ENCODE measurements at regions not wholly inside any gene's neighbourhood (a gene's known extent, or its start where the extent isn't known, plus 50 kb on each side); places are given as distances from the start of the nearest gene placed in this dataset.

DNA sequence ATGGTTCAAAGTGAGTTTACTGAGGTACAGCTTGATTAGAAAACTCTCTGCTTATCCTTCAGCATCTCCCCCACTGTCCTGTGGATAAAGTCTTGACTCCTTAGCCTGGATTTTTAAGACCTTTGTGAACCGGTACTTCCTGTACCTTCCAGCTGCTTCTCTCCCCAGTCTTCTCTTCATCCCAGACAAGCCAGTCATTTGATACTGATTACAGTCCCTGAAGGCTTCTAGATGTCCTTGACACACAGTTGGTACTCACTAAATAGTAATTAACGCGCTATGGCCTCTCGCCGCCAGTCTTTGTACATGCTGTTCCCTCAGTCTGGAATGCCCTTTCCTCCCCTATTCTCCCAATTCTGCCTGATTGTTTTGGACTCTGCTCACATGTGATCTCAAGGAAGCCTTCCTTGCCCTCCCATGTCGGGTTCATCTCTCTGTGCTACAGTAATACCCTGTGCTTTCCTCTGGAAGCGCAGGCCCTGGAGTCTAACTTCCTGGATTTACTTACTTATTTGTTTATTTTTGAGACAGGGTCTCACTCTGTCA is 50.6 kb upstream of the PTGR2 start:
- Mint-ChIP-seq H3K4me1 (ENCODE audit: low read depth) (no peaks in the 10 kb centered on the region), H3K9me3 (no peaks in the 10 kb centered on the region), H3K27ac (no peak overlapping the region), H3K4me3 (no peak overlapping the region), H3K27me3 (no peaks in the 10 kb centered on the region), H3K36me3 (ENCODE audit: low read depth) (no peaks in the 10 kb centered on the region)
- no peak for DNase-seq

DNA sequence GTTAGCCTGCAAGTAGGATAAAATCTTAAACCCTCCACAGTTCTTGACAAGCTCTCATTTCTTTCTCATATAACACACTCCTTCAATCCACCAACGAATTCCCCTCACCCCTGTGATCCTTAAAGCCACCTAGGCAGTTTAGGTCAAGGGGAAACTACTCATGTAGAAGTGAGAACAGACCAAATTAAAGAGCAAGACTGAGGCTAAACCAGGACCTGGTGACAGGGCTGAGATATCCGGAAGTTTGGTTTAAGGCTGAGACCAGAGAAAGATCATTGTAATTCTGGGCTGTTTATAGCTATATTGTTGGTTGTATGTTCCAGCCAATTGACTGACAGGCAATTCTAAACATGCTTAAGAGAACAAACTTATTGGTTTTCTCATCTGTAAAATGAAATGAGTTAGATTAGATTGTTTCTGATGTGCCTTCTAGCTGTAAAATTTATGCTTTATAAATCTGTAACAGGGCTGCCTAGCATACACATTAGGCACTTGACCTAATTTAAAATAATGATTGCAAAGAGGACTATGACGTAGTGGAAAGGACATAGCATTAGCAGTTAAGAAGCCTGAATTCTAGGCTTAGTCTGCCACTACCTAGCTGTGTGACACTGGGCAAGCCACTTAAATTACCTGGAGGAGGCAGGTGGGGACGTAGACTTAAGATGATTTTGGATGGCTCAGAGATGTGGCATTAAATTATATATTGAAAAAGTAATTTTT is 53.9 kb upstream of the PTGR2 start:
- Mint-ChIP-seq H3K36me3 (ENCODE audit: low read depth) (no peaks in the 10 kb centered on the region), H3K4me1 (ENCODE audit: low read depth) (no peaks in the 10 kb centered on the region), H3K27ac (no peak overlapping the region)

DNA sequence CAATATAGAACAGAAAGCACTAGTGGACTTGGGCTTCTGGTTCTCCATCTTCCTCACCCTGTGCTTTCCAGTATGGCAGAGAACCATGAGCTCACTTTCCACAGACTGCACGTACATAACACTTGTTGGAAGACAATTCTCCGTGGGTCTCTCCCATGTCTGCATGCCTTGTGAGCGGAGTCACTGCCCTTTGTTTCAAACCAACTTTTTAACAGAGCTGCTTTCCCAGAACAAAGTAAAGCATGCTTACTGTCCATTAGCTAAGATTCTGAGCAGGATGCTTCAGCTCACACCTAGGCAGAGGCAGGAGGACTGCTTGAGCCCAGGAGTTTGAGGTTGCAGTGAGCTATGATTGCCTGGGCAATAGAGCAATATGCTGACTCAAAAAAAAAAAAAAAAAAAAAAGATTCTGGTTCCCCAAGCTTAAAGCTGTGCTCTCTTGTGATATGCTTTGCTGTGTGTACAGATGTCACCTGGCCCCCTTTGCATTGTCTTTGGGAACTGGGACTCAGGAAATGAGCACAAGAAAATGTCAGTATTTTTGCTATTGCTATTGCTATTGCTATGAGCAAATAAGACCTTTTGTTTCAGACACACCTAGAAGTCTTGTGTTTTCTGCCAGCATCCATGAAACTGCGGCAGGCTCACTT is 54.6 kb upstream of the PTGR2 start:
- no peak for DNase-seq
- no peak overlapping the region for H3K27ac Mint-ChIP-seq
- H3K4me3 Mint-ChIP-seq, result no peak overlapping the region
- no peaks in the 10 kb centered on the region for H3K4me1 Mint-ChIP-seq (ENCODE audit: low read depth)
- H3K27me3 Mint-ChIP-seq, result no peaks in the 10 kb centered on the region
- no peaks in the 10 kb centered on the region for H3K36me3 Mint-ChIP-seq (ENCODE audit: low read depth)
- no peaks in the 10 kb centered on the region for H3K9me3 Mint-ChIP-seq

More for the DNA sequence above, 53.9 kb upstream of the PTGR2 start:
- no peak for DNase-seq
- Mint-ChIP-seq H3K9me3 (no peaks in the 10 kb centered on the region), H3K27me3 (no peaks in the 10 kb centered on the region), H3K4me3 (no peak overlapping the region)

DNA sequence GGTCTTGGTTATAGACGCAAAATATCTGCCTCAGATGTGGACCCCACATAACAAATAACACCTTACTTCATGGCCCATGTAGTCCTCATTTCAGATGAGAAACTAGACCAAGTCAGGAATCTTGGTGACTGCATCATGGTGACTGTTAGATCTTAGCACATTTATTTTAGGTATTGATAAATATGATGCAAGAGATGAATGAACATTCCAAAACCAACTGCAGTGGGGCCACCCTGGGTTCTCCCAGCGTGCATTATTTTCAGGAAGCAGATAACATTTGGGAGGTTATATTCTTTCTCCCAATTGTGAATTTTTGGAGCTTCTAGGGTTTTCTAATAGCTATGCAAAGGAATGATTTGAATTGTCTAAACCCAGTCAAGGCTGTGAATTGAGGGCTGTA is 55.2 kb upstream of the PTGR2 start:
- no peaks in the 10 kb centered on the region for H3K9me3 Mint-ChIP-seq
- no peaks in the 10 kb centered on the region for H3K36me3 Mint-ChIP-seq (ENCODE audit: low read depth)
- H3K27me3 Mint-ChIP-seq, result no peaks in the 10 kb centered on the region
- no peak for DNase-seq
- no peaks in the 10 kb centered on the region for H3K4me1 Mint-ChIP-seq (ENCODE audit: low read depth)
- no peak overlapping the region for H3K27ac Mint-ChIP-seq
- no peak overlapping the region for H3K4me3 Mint-ChIP-seq

DNA sequence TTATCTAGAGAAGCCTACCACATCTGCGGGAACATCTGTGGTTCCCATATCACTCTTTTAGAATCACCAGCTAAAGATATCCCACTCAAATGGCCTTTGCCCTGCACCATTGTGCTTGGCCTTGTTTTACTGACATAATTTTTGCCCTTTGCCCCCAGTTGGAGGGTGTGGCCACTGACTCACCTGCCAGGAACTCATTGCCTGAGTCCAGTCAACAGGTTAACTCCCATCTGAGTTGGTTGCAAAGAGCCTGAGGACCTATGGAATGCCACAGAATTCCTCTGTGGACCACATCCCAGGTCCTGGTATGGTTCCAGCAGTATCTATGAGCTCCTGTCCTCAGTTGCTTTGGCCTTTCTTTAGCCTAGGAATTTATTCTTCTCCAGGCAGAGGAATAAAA is 55.7 kb upstream of the PTGR2 start:
- DNase-seq, result no peak
- H3K27me3 Mint-ChIP-seq, result no peaks in the 10 kb centered on the region

DNA sequence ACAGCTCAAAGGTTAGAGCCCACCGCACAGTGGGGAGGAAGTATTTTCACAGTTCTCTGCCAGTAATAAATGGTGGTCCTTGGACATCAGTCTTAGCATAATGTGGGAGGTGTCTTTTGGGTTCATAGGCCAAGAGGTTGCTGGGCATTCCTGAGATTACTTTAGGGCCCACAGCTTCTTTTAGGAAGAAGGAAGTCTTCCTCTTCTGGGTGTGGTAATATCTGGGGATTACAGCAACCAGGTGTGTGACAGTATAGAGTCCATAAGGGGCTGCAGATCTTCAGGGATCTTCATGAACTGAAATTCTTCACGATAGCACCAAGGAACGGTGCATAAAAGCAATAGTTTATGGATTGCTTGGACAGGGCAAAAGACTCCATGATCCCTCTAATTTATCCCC is 56.2 kb upstream of the PTGR2 start:
- no peaks in the 10 kb centered on the region for H3K36me3 Mint-ChIP-seq (ENCODE audit: low read depth)
- no peak for DNase-seq
- H3K4me1 Mint-ChIP-seq (ENCODE audit: low read depth), result no peaks in the 10 kb centered on the region
- H3K27ac Mint-ChIP-seq, result no peak overlapping the region
- no peaks in the 10 kb centered on the region for H3K9me3 Mint-ChIP-seq
- no peak overlapping the region for H3K4me3 Mint-ChIP-seq
- no peaks in the 10 kb centered on the region for H3K27me3 Mint-ChIP-seq

More for the DNA sequence above, 55.7 kb upstream of the PTGR2 start:
- Mint-ChIP-seq H3K4me3 (no peak overlapping the region), H3K36me3 (ENCODE audit: low read depth) (no peaks in the 10 kb centered on the region), H3K27ac (no peak overlapping the region), H3K4me1 (ENCODE audit: low read depth) (no peaks in the 10 kb centered on the region), H3K9me3 (no peaks in the 10 kb centered on the region)

DNA sequence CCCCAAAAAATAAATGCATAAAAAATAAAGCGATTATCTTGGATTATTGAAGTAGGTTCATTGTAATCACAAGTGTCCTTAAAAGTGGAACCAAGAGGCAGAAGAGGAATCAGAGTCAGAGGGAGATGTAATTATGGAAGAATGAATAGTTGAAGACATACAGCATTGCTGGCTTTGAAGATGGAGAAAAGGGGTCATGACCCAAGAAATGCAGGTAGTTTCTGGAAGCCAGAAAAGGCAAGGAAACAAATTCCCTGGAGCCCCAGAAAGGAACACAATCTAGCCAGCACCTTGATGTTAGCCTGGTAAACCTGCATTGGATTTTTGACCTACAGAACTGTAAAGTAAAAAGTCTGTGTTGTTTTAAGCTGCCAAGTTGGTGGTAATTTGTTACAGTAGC is 57.5 kb upstream of the PTGR2 start:
- no peak overlapping the region for H3K27ac Mint-ChIP-seq
- H3K36me3 Mint-ChIP-seq (ENCODE audit: low read depth), result no peaks in the 10 kb centered on the region
- peaks cover 9% of the 10 kb centered on the region for H3K4me1 Mint-ChIP-seq (ENCODE audit: low read depth)
- H3K4me3 Mint-ChIP-seq, result no peak overlapping the region
- no peaks in the 10 kb centered on the region for H3K9me3 Mint-ChIP-seq
- H3K27me3 Mint-ChIP-seq, result no peaks in the 10 kb centered on the region
- DNase-seq, result no peak

DNA sequence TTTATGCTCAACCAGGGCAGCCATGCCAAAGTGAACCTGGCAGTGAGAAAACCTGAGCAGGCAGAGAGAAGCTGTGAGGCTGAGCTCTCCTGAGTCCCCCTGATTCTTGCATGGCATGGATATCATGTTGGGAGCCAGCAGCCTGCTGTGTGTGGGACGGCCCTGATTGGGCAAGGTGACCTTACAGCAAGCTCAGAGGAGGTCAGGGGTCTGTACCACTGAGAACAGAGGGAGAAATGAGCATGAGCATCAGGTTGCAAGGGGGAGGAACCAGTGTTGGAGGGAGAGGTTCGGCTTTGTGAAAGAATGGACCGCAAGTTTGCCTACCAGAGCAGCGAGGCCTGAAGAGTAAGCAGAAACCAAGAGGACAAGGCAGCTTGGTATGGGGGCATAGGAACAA is 59.1 kb upstream of the PTGR2 start:
- no peak for DNase-seq
- peaks cover 25% of the 10 kb centered on the region for H3K4me1 Mint-ChIP-seq (ENCODE audit: low read depth)
- no peaks in the 10 kb centered on the region for H3K9me3 Mint-ChIP-seq
- no peaks in the 10 kb centered on the region for H3K27me3 Mint-ChIP-seq
- peaks cover 2% of the 10 kb centered on the region for H3K36me3 Mint-ChIP-seq (ENCODE audit: low read depth)
- H3K27ac Mint-ChIP-seq, result no peak overlapping the region
- no peak overlapping the region for H3K4me3 Mint-ChIP-seq

DNA sequence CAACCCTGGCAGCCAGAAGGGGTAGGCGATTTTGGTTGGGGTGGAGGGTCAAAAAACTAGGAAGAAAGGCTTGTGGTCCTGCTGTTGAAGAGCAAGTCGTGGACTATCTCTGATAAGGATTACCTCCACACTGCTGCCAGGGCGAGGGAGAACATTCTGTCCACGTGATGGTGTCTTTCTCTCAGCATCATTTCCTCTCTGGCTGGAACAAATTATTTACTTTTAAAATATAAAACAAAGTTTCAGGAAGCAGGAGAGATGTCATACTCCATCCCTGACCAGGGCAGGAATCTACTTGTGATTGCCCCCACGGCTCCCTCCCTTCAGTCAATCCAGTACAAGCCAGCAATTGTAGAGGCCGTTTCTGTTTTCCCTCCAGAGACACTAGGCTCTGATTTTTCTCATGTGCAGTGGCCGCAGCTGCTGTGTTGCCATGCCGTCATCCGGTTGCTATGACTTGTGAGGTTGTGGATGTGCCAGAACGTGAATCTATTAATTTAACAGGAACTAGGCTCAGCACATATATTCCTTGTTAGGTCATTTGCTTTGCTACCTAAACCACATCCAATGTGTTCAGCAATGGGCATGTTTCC is 61.5 kb upstream of the PTGR2 start:
- Mint-ChIP-seq H3K27ac (peak overlapping the region; percentile 57), H3K4me1 (ENCODE audit: low read depth) (peaks cover 34% of the 10 kb centered on the region), H3K4me3 (no peak overlapping the region), H3K36me3 (ENCODE audit: low read depth) (peaks cover 14% of the 10 kb centered on the region), H3K9me3 (no peaks in the 10 kb centered on the region), H3K27me3 (no peaks in the 10 kb centered on the region)
- DNase-seq, result no peak

DNA sequence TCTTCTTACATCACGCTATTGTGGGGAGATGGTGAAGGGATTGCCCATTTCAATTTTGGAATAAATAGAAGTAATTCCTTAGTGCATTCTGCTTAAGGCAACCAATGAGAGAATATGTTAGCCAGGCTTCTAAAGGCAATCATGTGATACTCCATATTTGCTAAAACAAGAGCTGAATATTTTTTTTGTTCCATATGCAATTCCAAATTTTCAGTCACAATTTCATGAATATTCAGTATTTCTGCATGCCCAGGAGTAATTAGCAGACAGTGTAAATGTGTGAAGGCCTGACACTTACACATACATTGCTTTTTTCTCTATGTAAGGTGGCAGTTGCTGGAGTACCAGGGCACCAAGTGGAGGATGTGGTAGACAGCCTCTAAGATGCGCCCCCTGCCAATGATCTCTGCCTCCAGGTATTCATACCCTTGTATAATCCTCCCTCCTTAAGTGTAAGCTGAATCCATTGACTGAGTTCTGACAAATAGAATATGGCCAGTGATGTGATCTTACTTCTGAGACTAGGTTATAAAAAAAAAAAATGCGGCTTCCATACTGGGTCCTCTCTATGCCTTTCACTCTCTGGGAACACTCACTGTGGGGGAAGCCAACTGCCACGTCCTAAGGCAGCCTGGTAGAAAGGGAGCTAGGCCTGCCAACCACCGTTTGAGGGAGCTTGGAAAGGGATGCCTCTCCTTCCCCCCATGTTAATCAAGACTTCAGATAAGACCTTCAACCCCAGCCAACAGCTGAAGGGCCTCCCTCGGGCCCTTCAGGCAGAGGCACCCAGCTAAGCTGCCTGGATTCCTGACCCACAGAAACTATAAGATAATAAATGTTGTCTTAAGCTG is 62.7 kb upstream of the PTGR2 start:
- DNase-seq, result no peak
- peaks cover 46% of the 10 kb centered on the region for H3K4me1 Mint-ChIP-seq (ENCODE audit: low read depth)
- H3K27ac Mint-ChIP-seq, result peak overlapping the region; percentile 98
- no peaks in the 10 kb centered on the region for H3K27me3 Mint-ChIP-seq
- peaks cover 14% of the 10 kb centered on the region for H3K36me3 Mint-ChIP-seq (ENCODE audit: low read depth)
- H3K4me3 Mint-ChIP-seq, result peak overlapping the region; percentile 91
- no peaks in the 10 kb centered on the region for H3K9me3 Mint-ChIP-seq

DNA sequence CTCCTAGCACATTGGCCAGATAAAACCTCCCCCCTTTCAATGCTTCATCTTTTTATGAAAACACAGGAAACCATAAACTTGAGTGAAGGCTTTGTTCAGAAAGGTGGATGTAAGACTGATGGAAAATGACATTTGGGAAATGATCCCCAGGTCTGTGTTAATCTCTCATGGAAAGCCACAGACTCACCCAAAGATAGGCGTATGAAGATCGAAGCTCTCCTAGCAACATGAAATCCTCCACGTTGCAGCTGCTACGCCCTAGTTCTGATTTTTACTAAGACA is 63.4 kb upstream of the PTGR2 start:
- H3K4me3 Mint-ChIP-seq, result peak overlapping the region; percentile 91

DNA sequence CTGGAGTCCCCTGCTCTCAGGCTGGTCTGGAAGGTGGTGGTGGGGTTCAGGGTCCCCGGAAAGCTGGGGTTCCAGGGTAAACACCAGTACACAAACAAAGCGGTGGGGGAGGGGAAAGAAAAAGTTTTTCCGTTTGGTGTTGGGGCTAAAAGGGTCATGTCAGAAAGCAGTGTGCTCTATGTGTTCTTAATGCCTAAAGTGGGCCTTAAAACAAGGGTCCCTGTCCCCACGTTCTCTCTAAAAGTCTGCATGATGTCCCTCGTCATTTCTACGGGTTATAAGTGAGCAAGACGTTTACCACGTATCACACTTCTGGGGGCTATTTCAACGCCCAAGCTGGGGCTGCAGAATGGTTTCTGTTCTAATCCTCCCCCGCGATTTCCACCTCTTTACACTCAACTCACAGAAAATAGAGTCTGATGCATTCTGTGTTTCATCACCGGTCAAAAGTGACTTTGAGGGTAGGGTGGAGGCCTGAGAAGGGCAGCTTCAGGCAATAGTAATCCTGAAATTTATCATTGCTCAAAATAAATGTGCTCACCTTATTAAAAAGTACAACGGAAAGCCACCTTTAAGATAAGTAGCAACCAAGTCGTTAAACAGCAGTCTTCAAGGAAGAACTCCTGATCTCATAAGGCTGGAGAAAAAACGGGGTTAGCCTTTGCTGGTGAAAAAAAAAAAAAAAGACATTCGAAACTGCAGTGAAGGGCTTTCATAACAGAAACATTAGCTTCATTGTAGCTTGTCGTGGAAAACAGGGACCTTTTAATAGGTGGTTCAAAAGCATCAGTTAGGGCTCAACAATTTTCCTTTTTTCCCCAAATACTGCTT is 63.9 kb upstream of the PTGR2 start:
- peak; percentile 61 for DNase-seq
- peaks cover 58% of the 10 kb centered on the region for H3K4me1 Mint-ChIP-seq (ENCODE audit: low read depth)
- no peaks in the 10 kb centered on the region for H3K27me3 Mint-ChIP-seq
- peak overlapping the region; percentile 91 for H3K4me3 Mint-ChIP-seq
- H3K27ac Mint-ChIP-seq, result peak overlapping the region; percentile 98
- no peaks in the 10 kb centered on the region for H3K9me3 Mint-ChIP-seq
- H3K36me3 Mint-ChIP-seq (ENCODE audit: low read depth), result peaks cover 17% of the 10 kb centered on the region

More for the DNA sequence above, 63.4 kb upstream of the PTGR2 start:
- H3K27me3 Mint-ChIP-seq, result no peaks in the 10 kb centered on the region
- H3K36me3 Mint-ChIP-seq (ENCODE audit: low read depth), result peaks cover 14% of the 10 kb centered on the region
- peaks cover 53% of the 10 kb centered on the region for H3K4me1 Mint-ChIP-seq (ENCODE audit: low read depth)
- H3K27ac Mint-ChIP-seq, result peak overlapping the region; percentile 98
- DNase-seq, result no peak
- no peaks in the 10 kb centered on the region for H3K9me3 Mint-ChIP-seq

DNA sequence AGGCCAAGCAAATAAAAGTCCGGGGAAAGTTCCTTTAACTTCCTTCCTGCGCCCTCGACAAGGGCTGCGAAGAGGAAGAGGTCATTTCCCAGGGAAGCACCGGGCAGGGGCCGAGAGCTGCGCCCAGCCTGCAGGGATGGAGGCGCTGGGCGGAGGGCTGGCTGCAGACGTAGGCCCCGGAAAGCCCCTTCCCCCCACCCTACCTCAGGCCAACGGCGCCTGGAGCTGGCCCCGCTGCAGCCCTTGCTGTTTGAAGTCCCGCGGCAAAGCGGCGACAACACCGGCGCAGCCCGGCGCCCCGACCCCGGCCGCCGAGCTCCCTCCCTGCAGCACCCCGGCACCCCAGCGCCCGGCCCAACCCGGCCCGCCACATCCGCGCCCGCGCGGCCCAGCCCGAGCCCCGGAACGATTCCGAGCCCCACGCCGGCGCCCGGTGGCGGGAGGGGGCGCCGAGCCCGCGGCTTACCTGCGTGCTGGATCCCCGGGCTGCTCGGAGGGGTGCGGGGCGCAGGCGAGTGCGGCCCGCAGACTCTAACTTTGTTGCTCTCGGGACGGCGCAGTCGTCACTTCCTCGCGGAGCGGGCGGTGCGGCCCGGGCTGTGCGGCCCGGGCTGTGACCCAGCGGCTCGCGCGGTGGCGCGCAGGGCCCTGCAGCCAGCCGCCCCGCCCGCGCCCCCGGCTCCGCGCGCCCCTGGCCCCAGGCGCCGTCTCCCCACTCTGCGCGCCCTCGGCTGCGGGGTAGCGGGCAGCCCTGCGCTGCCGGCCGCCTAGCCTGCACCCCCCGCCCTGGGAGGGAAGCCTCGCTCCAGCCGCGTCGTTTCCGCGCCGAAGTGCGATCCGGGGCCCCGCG is 64.8 kb upstream of the PTGR2 start:
- Mint-ChIP-seq H3K9me3 (no peaks in the 10 kb centered on the region), H3K36me3 (ENCODE audit: low read depth) (peaks cover 20% of the 10 kb centered on the region), H3K4me1 (ENCODE audit: low read depth) (peaks cover 63% of the 10 kb centered on the region), H3K4me3 (peak overlapping the region; percentile 91), H3K27me3 (no peaks in the 10 kb centered on the region), H3K27ac (peak overlapping the region; percentile 98)
- peak; percentile 80 for DNase-seq
